Erythroblast (primary cell): ENCODE measurements at regions not wholly inside any gene's neighbourhood (a gene's known extent, or its start where the extent isn't known, plus 50 kb on each side); places are given as distances from the start of the nearest gene placed in this dataset.

Experiments
- GATA1 ChIP-seq: IDR thresholded peaks from 2 replicates; pipeline ENCODE4 v1.6.1; 2011; ENCODE audit warnings: low read depth, mild to moderate bottlenecking, control low read depth, low read length, moderate library complexity
- POLR2A ChIP-seq: IDR thresholded peaks from 2 replicates; pipeline ENCODE4 v1.6.1; 2011; ENCODE audit warnings: mild to moderate bottlenecking, low read length

- TF ChIP-seq POLR2A, result no peak
- no peak for TF ChIP-seq GATA1
Measured at GRCh38 chr13:97069050-97069815, 75.0 kb upstream of the OXGR1 start.
